Skin of body (tissue), 1 donor: ENCODE measurements at regions not wholly inside any gene's neighbourhood (a gene's known extent, or its start where the extent isn't known, plus 50 kb on each side); places are given as distances from the start of the nearest gene placed in this dataset.
"Not testable (repeated sequence)": the region's sequence is repeated elsewhere in the genome, so short reads cannot be mapped to it uniquely, and the experiment has no call there.

Experiments used
- DNase-seq: peaks from one replicate; lab custom pipeline; 2025; lab: John Stamatoyannopoulos, UW

- DNase-seq, result no peak
These were observed 633.7 kb downstream of the MECOM start for GRCh38 chr3:169029674-169030285.

- no peak for DNase-seq
These were observed 634.8 kb downstream of the MECOM start for GRCh38 chr3:169028716-169029115.

GRCh38 chr3:169026543-169027182 lies 636.8 kb downstream of the MECOM start:
- no peak for DNase-seq

GRCh38 chr3:169022457-169022856 lies 641.1 kb downstream of the MECOM start:
- no peak for DNase-seq

- no peak for DNase-seq
These were observed 643.1 kb downstream of the MECOM start for GRCh38 chr3:169020371-169020770.

- no peak for DNase-seq
These were observed 654.1 kb downstream of the MECOM start for GRCh38 chr3:169009453-169009852.

GRCh38 chr3:169008776-169009358 lies 654.6 kb downstream of the MECOM start:
- no peak for DNase-seq

- DNase-seq, result no peak
These were observed 656.4 kb downstream of the MECOM start for GRCh38 chr3:169007145-169007544.

GRCh38 chr3:169006398-169006797 lies 657.1 kb downstream of the MECOM start:
- DNase-seq, result not testable (repeated sequence)

- DNase-seq, result no peak
These were observed 660.8 kb downstream of the MECOM start for GRCh38 chr3:169002689-169003088.

- DNase-seq, result no peak
These were observed 664.7 kb downstream of the MECOM start for GRCh38 chr3:168998792-168999191.

GRCh38 chr3:168997488-168997887 lies 666.0 kb downstream of the MECOM start:
- no peak for DNase-seq

GRCh38 chr3:168996622-168997021 lies 666.9 kb downstream of the MECOM start:
- DNase-seq, result no peak

- no peak for DNase-seq
These were observed 668.4 kb downstream of the MECOM start for GRCh38 chr3:168995129-168995528.

- no peak for DNase-seq
These were observed 671.7 kb downstream of the MECOM start for GRCh38 chr3:168991803-168992202.

GRCh38 chr3:168990621-168991020 lies 672.9 kb downstream of the MECOM start:
- no peak for DNase-seq

GRCh38 chr3:168990134-168990533 lies 673.4 kb downstream of the MECOM start:
- DNase-seq, result no peak

GRCh38 chr3:168989396-168989795 lies 674.1 kb downstream of the MECOM start:
- DNase-seq, result no peak

GRCh38 chr3:168988853-168989252 lies 674.7 kb downstream of the MECOM start:
- no peak for DNase-seq

- DNase-seq, result no peak
These were observed 678.6 kb downstream of the MECOM start for GRCh38 chr3:168984872-168985271.

GRCh38 chr3:168983046-168983445 lies 680.5 kb downstream of the MECOM start:
- no peak for DNase-seq

GRCh38 chr3:168981396-168981795 lies 682.1 kb downstream of the MECOM start:
- no peak for DNase-seq
